GM12878 (cell line): ENCODE measurements at regions not wholly inside any gene's neighbourhood (a gene's known extent, or its start where the extent isn't known, plus 50 kb on each side); places are given as distances from the start of the nearest gene placed in this dataset.

Source experiments
- ATAC-seq: fragments of 200-7000 bp; cut with Tn5 transposase; 3 replicates; pipeline ENCODE4 v1.9.1; 2020; ENCODE audit warnings: mild to moderate bottlenecking, moderate library complexity
- BruUV-seq: library from RNA; stranded (reverse); fragments of 400-500 nt; replicated peaks from 2 replicates; lab custom pipeline; 2021; lab: Mats Ljungman, UMichigan
- CTCF ChIA-PET: fragments of 300-600 bp; sonication (Branson Sonifier 250); formaldehyde crosslinking; extraction: SDS; loops from one replicate; lab custom pipeline; 2021; ENCODE audit warnings: inconsistent platforms; lab: Yijun Ruan, JAX
- POLR2A ChIA-PET: fragments of 350-600 bp; formaldehyde crosslinking; extraction: SDS; loops from one replicate; lab custom pipeline; 2021; ENCODE audit warnings: inconsistent platforms; lab: Charles Lee
- RAD21 ChIA-PET: fragments of 300-600 bp; sonication (Branson Sonifier 250); formaldehyde crosslinking; loops from one replicate; lab custom pipeline; 2023; ENCODE audit warnings: antibody characterized with exemption; ENCODE audit not compliant: unreplicated experiment; lab: Charles Lee
- SMC1A ChIA-PET: fragments of 300-600 bp; sonication (Branson Sonifier 250); formaldehyde crosslinking; loops from one replicate; lab custom pipeline; 2023; ENCODE audit not compliant: unreplicated experiment, uncharacterized antibody; lab: Charles Lee
- DNase-seq: peaks from one replicate; pipeline ENCODE4 v3.0.0-alpha.2; 2011; ENCODE audit warnings: low read depth, low spot score
- FAIRE-seq: peaks from 3 replicates; lab custom pipeline; 2011; peaks lifted over from hg19 to GRCh38; lab: Jason Lieb, UNC
- H2AFZ ChIP-seq: 2 replicates; pipeline ENCODE4 v1.6.0; 2011; ENCODE audit warnings: low read depth, low read length, control low read depth; ENCODE audit not compliant: control insufficient read depth
- H3K27ac ChIP-seq: 2 replicates; pipeline ENCODE4 v1.5.1; 2011; ENCODE audit warnings: control low read depth; ENCODE audit not compliant: control insufficient read depth, insufficient read depth
- H3K27me3 ChIP-seq, 2 experiments: replicated peaks in 1 of 2; 2 replicates each; pipeline versions ENCODE4 v1.6.0 to v1.6.1; 2011; ENCODE audit warnings: low read length in 1 of 2; ENCODE audit not compliant: control insufficient read depth in 2 of 2, insufficient read depth in 2 of 2
- H3K36me3 ChIP-seq, 2 experiments: 2 replicates each; pipeline ENCODE4 v1.5.1; 2011; ENCODE audit warnings: low read length in 1 of 2; ENCODE audit not compliant: control insufficient read depth in 2 of 2, insufficient read depth in 2 of 2
- H3K4me1 ChIP-seq: 2 replicates; pipeline ENCODE4 v1.6.1; 2011; ENCODE audit warnings: mild to moderate bottlenecking, low read length, moderate library complexity, mixed read lengths; ENCODE audit not compliant: control insufficient read depth, insufficient read depth
- H3K4me2 ChIP-seq: 2 replicates; pipeline ENCODE4 v1.6.0; 2011; ENCODE audit warnings: control low read depth; ENCODE audit not compliant: control insufficient read depth, insufficient read depth
- H3K4me3 ChIP-seq: fragments of 200-600 bp; sonication (generic); 2 replicates; pipeline ENCODE4 v1.5.1; 2016
- H3K79me2 ChIP-seq: 2 replicates; pipeline ENCODE4 v1.6.0; 2011; ENCODE audit warnings: low read length; ENCODE audit not compliant: control insufficient read depth, insufficient read depth
- H3K9ac ChIP-seq: 2 replicates; pipeline ENCODE4 v1.8.0; 2011; ENCODE audit warnings: low read length, control low read depth, mixed read lengths; ENCODE audit not compliant: control insufficient read depth, insufficient read depth
- H3K9me3 ChIP-seq: replicated peaks from 3 replicates; pipeline ENCODE4 v1.5.1; 2011; ENCODE audit warnings: mild to moderate bottlenecking, low read length; ENCODE audit not compliant: control insufficient read depth, insufficient read depth
- H4K20me1 ChIP-seq: 2 replicates; pipeline ENCODE4 v1.6.0; 2011; ENCODE audit not compliant: control insufficient read depth, insufficient read depth
- CEBPB ChIP-seq, 2 experiments: fragments of 150-350 bp in 1 of 2; IDR thresholded peaks; 2 replicates each; pipeline ENCODE4 v1.6.1; 2012 to 2014; ENCODE audit warnings: low read depth in 2 of 2, low read length in 2 of 2, borderline replicate concordance in 1 of 2, inconsistent platforms in 1 of 2
- CREM ChIP-seq: IDR thresholded peaks from 2 replicates; pipeline ENCODE4 v1.6.1; 2014; ENCODE audit warnings: antibody characterized with exemption, low read depth
- MEF2B ChIP-seq: fragments of 450-650 bp; IDR thresholded peaks from 2 replicates; pipeline ENCODE4 v1.6.1; 2018; ENCODE audit warnings: mild to moderate bottlenecking, moderate library complexity; ENCODE audit not compliant: partially characterized antibody, poor library complexity, severe bottlenecking
- NBN ChIP-seq: fragments of 450-650 bp; IDR thresholded peaks from 2 replicates; pipeline ENCODE4 v1.6.1; 2016
- PAX8 ChIP-seq: fragments of 450-650 bp; IDR thresholded peaks from 2 replicates; pipeline ENCODE4 v1.6.1; 2017; ENCODE audit warnings: mild to moderate bottlenecking, moderate library complexity
- POU2F2 ChIP-seq: IDR thresholded peaks from 3 replicates; pipeline ENCODE4 v1.6.1; 2011; ENCODE audit warnings: low read depth, mild to moderate bottlenecking, low read length, borderline replicate concordance
- RAD51 ChIP-seq: fragments of 450-650 bp; IDR thresholded peaks from 2 replicates; pipeline ENCODE4 v1.6.1; 2016; ENCODE audit warnings: moderate library complexity, mild to moderate bottlenecking, inconsistent platforms
- RUNX3 ChIP-seq: IDR thresholded peaks from 2 replicates; pipeline ENCODE4 v1.6.1; 2012; ENCODE audit warnings: low read length, inconsistent platforms
- SIN3A ChIP-seq: IDR thresholded peaks from 2 replicates; pipeline ENCODE4 v1.6.1; 2012; ENCODE audit warnings: low read depth, low read length, improper control_type of control experiment
- SIX5 ChIP-seq: IDR thresholded peaks from 2 replicates; pipeline ENCODE4 v1.6.1; 2011; ENCODE audit warnings: mild to moderate bottlenecking, low read depth, low read length, moderate library complexity; ENCODE audit not compliant: severe bottlenecking
- SREBF1 ChIP-seq: IDR thresholded peaks from 2 replicates; pipeline ENCODE4 v1.6.1; 2012; ENCODE audit warnings: mild to moderate bottlenecking, low read length
- STAT3 ChIP-seq: IDR thresholded peaks from 2 replicates; pipeline ENCODE4 v1.6.1; 2011; ENCODE audit warnings: low read depth, low read length, improper control_type of control experiment
- WGBS: methylation state at CpG from one replicate; pipeline ENCODE4 v1.1.6; 2016; ENCODE audit warnings: low lambda C conversion rate; ENCODE audit not compliant: insufficient replicate concordance, insufficient coverage; ENCODE audit errors: missing lambda C conversion rate; 5-methylcytosine and 5-hydroxymethylcytosine counted together
- in situ Hi-C: fragments of 300-500 bp; cut with MboI; formaldehyde crosslinking; loops from 9 replicates; pipeline ENCODE4 v1.14.3; 2018; ENCODE audit warnings: mixed read lengths
- intact Hi-C: fragments of 100-400 bp; cut with micrococcal nuclease; formaldehyde crosslinking; loops from one replicate; pipeline ENCODE4 v1.14.2; 2022; ENCODE audit not compliant: unreplicated experiment
- TF ChIP-seq, protein P1 (sequence below): IDR thresholded peaks from 2 replicates; pipeline ENCODE4 v1.6.1; 2012; ENCODE audit warnings: low read depth, low read length, improper control_type of control experiment
- TF ChIP-seq, protein P2 (sequence below): fragments of 450-650 bp; IDR thresholded peaks from 2 replicates; pipeline ENCODE4 v1.6.1; 2017; ENCODE audit warnings: borderline replicate concordance
- TF ChIP-seq, protein P3 (sequence below): IDR thresholded peaks from 2 replicates; pipeline ENCODE4 v1.6.1; 2011; ENCODE audit warnings: mild to moderate bottlenecking, low read depth, low read length, moderate library complexity; ENCODE audit not compliant: insufficient replicate concordance
- TF ChIP-seq, protein P4 (sequence below): IDR thresholded peaks from 2 replicates; pipeline ENCODE4 v1.6.1; 2012; ENCODE audit warnings: low read depth, low read length, improper control_type of control experiment

DNA sequence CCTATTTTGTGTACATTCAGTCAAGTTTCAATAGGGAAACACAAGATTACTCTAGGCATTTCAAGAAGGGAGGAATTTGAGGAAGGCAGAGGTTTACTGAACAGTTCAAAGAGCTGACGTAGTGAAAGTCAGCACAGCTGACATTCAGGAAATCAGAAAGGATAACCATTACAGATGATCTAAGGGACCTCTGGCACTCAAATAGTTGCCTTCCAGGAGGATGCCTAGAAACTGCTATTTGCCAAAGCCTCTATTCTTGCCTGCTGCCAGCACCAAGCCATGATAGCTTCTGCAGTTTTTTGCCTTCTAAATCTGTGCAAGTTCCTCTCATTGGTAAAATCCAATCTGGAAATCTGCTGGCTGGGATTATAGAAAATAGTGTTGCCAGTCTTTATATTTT, 373.1 kb downstream of the CSNK1G3 start (continued):
- TF ChIP-seq, protein P1, sequence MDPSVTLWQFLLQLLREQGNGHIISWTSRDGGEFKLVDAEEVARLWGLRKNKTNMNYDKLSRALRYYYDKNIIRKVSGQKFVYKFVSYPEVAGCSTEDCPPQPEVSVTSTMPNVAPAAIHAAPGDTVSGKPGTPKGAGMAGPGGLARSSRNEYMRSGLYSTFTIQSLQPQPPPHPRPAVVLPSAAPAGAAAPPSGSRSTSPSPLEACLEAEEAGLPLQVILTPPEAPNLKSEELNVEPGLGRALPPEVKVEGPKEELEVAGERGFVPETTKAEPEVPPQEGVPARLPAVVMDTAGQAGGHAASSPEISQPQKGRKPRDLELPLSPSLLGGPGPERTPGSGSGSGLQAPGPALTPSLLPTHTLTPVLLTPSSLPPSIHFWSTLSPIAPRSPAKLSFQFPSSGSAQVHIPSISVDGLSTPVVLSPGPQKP = no peak
- TF ChIP-seq, protein P2, sequence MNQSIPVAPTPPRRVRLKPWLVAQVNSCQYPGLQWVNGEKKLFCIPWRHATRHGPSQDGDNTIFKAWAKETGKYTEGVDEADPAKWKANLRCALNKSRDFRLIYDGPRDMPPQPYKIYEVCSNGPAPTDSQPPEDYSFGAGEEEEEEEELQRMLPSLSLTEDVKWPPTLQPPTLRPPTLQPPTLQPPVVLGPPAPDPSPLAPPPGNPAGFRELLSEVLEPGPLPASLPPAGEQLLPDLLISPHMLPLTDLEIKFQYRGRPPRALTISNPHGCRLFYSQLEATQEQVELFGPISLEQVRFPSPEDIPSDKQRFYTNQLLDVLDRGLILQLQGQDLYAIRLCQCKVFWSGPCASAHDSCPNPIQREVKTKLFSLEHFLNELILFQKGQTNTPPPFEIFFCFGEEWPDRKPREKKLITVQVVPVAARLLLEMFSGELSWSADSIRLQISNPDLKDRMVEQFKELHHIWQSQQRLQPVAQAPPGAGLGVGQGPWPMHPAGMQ = no peak
- TF ChIP-seq, protein P3, sequence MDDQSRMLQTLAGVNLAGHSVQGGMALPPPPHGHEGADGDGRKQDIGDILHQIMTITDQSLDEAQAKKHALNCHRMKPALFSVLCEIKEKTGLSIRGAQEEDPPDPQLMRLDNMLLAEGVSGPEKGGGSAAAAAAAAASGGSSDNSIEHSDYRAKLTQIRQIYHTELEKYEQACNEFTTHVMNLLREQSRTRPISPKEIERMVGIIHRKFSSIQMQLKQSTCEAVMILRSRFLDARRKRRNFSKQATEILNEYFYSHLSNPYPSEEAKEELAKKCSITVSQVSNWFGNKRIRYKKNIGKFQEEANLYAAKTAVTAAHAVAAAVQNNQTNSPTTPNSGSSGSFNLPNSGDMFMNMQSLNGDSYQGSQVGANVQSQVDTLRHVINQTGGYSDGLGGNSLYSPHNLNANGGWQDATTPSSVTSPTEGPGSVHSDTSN = no peak
- TF ChIP-seq SIN3A = no peak
- no peak for TF ChIP-seq POU2F2
- TF ChIP-seq, all 136 proteins: peak for 0

DNA sequence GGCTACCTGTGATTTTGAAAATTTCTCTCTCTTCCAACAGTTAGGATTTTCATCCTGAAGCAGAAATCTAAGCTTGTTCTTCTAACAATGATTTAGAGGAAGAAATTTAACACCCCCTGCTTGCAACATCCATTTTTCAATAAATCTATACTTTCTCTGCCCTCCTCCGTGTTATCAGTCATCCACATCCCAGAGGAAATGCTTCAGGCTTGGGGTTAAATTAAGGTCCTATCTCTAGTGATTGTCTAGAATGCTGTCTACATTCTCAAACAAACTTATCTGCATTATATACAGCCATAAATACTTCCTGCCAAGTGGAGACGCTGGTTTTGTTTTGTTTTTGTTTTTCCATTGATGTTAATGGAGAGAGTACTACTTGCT, 371.0 kb downstream of the CSNK1G3 start:
- Histone ChIP-seq H3K9ac (no peak overlapping the region), H4K20me1 (no peaks in the 10 kb centered on the region), H3K4me2 (no peak overlapping the region), H3K36me3 (no peaks in the 10 kb centered on the region), H3K4me1 (no peaks in the 10 kb centered on the region), H3K9me3 (no peaks in the 10 kb centered on the region), H3K4me3 (no peak overlapping the region), H3K27ac (no peak overlapping the region), H2AFZ (no peak overlapping the region), H3K79me2 (no peaks in the 10 kb centered on the region), H3K27me3 (no peaks in the 10 kb centered on the region; a peak in 1 of 4 replicates)
- intact Hi-C loops (no loop called here), in situ Hi-C loops (no loop called here)
- no TSS peak for BruUV-seq
- ChIA-PET POLR2A (no interaction called here), SMC1A (no interaction called here), CTCF (interaction anchor here (1.2 kb wide), 1 partner anchor 9 kb away, joined by 3 read pairs; no protein-coding TSS in a partner anchor), RAD21 (no interaction called here)
- 0% methylated on average over 2 of the region's 2 CpGs for WGBS
- DNase-seq = no peak
- ATAC-seq = no peak
- FAIRE-seq = no peak
- no peak for TF ChIP-seq RAD51
- no peak for TF ChIP-seq CEBPB (IDR thresholded peaks at IDR 0.05; ENCODE audit: borderline replicate concordance in 1 of 2, low read depth in 2 of 2, low read length in 2 of 2)
- TF ChIP-seq, protein P2 = no peak
- TF ChIP-seq, protein P4, sequence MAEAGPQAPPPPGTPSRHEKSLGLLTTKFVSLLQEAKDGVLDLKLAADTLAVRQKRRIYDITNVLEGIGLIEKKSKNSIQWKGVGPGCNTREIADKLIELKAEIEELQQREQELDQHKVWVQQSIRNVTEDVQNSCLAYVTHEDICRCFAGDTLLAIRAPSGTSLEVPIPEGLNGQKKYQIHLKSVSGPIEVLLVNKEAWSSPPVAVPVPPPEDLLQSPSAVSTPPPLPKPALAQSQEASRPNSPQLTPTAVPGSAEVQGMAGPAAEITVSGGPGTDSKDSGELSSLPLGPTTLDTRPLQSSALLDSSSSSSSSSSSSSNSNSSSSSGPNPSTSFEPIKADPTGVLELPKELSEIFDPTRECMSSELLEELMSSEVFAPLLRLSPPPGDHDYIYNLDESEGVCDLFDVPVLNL = no peak
- no peak for TF ChIP-seq PAX8
- no peak for TF ChIP-seq CREM
- no peak for TF ChIP-seq RUNX3
- TF ChIP-seq NBN = no peak
- TF ChIP-seq MEF2B = no peak
- TF ChIP-seq SIX5 = no peak
- no peak for TF ChIP-seq STAT3
- TF ChIP-seq SREBF1 = no peak
